H9 (cell line): ENCODE measurements at regions not wholly inside any gene's neighbourhood (a gene's known extent, or its start where the extent isn't known, plus 50 kb on each side); places are given as distances from the start of the nearest gene placed in this dataset.

Experiments
- DNase-seq: peaks from one replicate; pipeline ENCODE4 v3.0.0-alpha.2; 2017
- H2AFZ ChIP-seq: one replicate; pipeline ENCODE4 v1.6.1; 2013; ENCODE audit warnings: mild to moderate bottlenecking, low read length, control low read depth, moderate library complexity
- H2AK5ac ChIP-seq: 2 replicates; pipeline ENCODE4 v1.6.1; 2013; ENCODE audit warnings: low read length, control low read depth, mixed read lengths; ENCODE audit not compliant: insufficient read length
- H2BK120ac ChIP-seq: one replicate; pipeline ENCODE4 v1.6.1; 2013; ENCODE audit warnings: low read depth, mild to moderate bottlenecking, low read length, control low read depth, inconsistent platforms; ENCODE audit not compliant: poor library complexity, severe bottlenecking
- H2BK12ac ChIP-seq: 2 replicates; pipeline ENCODE4 v1.6.1; 2013; ENCODE audit warnings: low read length, control low read depth, mixed read lengths, low read depth; ENCODE audit not compliant: insufficient read length
- H2BK15ac ChIP-seq: 2 replicates; pipeline ENCODE4 v1.6.1; 2013; ENCODE audit warnings: low read depth, low read length, control low read depth
- H2BK20ac ChIP-seq: one replicate; pipeline ENCODE4 v1.6.1; 2013; ENCODE audit warnings: low read depth, mild to moderate bottlenecking, low read length, control low read depth, inconsistent platforms; ENCODE audit not compliant: poor library complexity, severe bottlenecking
- H2BK5ac ChIP-seq: 2 replicates; pipeline ENCODE4 v1.6.1; 2013; ENCODE audit warnings: low read length, control low read depth, mixed read lengths; ENCODE audit not compliant: insufficient read length
- H3K14ac ChIP-seq: 2 replicates; pipeline ENCODE4 v1.6.1; 2013; ENCODE audit warnings: low read length, control low read depth; ENCODE audit not compliant: insufficient read depth
- H3K18ac ChIP-seq: 2 replicates; pipeline ENCODE4 v1.6.1; 2013; ENCODE audit warnings: low read depth, mild to moderate bottlenecking, mixed read lengths, low read length, control low read depth; ENCODE audit not compliant: insufficient read length
- H3K23ac ChIP-seq: 2 replicates; pipeline ENCODE4 v1.6.1; 2013; ENCODE audit warnings: low read length, control low read depth, mixed read lengths, low read depth; ENCODE audit not compliant: insufficient read length
- H3K23me2 ChIP-seq: 2 replicates; pipeline ENCODE4 v1.6.1; 2013; ENCODE audit warnings: low read depth, mild to moderate bottlenecking, mixed read lengths, low read length, control low read depth; ENCODE audit not compliant: insufficient read length, poor library complexity, severe bottlenecking
- H3K27ac ChIP-seq: 2 replicates; pipeline ENCODE4 v1.5.1; 2013; ENCODE audit warnings: low read length, control low read depth, mixed read lengths, low read depth; ENCODE audit not compliant: insufficient read length
- H3K27me3 ChIP-seq: 2 replicates; pipeline ENCODE4 v1.6.1; 2013; ENCODE audit warnings: low read length, control low read depth, inconsistent platforms; ENCODE audit not compliant: insufficient read depth
- H3K4ac ChIP-seq: 2 replicates; pipeline ENCODE4 v1.6.1; 2013; ENCODE audit warnings: low read depth, mild to moderate bottlenecking, control low read depth, inconsistent platforms, low read length, moderate library complexity
- H3K4me1 ChIP-seq: 2 replicates; pipeline ENCODE4 v1.6.1; 2013; ENCODE audit warnings: low read length, control low read depth, inconsistent platforms; ENCODE audit not compliant: insufficient read depth
- H3K4me2 ChIP-seq: 2 replicates; pipeline ENCODE4 v1.6.1; 2013; ENCODE audit warnings: low read length, control low read depth, mixed read lengths; ENCODE audit not compliant: insufficient read length, insufficient read depth
- H3K56ac ChIP-seq: 2 replicates; pipeline ENCODE4 v1.6.1; 2013; ENCODE audit warnings: low read depth, mild to moderate bottlenecking, mixed read lengths, low read length, control low read depth; ENCODE audit not compliant: insufficient read length
- H3K79me1 ChIP-seq: 2 replicates; pipeline ENCODE4 v1.6.1; 2013; ENCODE audit warnings: low read depth, mild to moderate bottlenecking, moderate library complexity, low read length, control low read depth, inconsistent platforms; ENCODE audit not compliant: insufficient read depth, poor library complexity, severe bottlenecking
- H3K79me2 ChIP-seq: 2 replicates; pipeline ENCODE4 v1.6.1; 2013; ENCODE audit warnings: low read length, control low read depth, inconsistent platforms; ENCODE audit not compliant: insufficient read depth
- H3K9ac ChIP-seq: 2 replicates; pipeline ENCODE4 v1.6.1; 2013; ENCODE audit warnings: low read length, control low read depth, mixed read lengths; ENCODE audit not compliant: insufficient read length; ENCODE audit errors: extremely low read depth
- H3K9me3 ChIP-seq: one replicate; pipeline ENCODE4 v1.6.1; 2013; ENCODE audit warnings: low read depth, low read length, inconsistent platforms; ENCODE audit not compliant: control insufficient read depth
- H3T11ph ChIP-seq: one replicate; pipeline ENCODE4 v1.6.1; 2013; ENCODE audit warnings: mild to moderate bottlenecking, low read length, control low read depth, inconsistent platforms
- H4K20me1 ChIP-seq: one replicate; pipeline ENCODE4 v1.6.1; 2013; ENCODE audit not compliant: control insufficient read depth, insufficient read length, insufficient read depth
- H4K5ac ChIP-seq: 2 replicates; pipeline ENCODE4 v1.6.1; 2013; ENCODE audit warnings: low read depth, mild to moderate bottlenecking, mixed read lengths, low read length, control low read depth; ENCODE audit not compliant: insufficient read length
- H4K8ac ChIP-seq: replicated peaks from 2 replicates; pipeline ENCODE4 v1.6.1; 2013; ENCODE audit warnings: low read length, control low read depth, mixed read lengths, low read depth; ENCODE audit not compliant: insufficient read length
- H4K91ac ChIP-seq: 2 replicates; pipeline ENCODE4 v1.6.1; 2013; ENCODE audit warnings: low read depth, mild to moderate bottlenecking, moderate library complexity, mixed read lengths, low read length, control low read depth; ENCODE audit not compliant: insufficient read length
- H3K27ac Mint-ChIP-seq, 3 experiments: 2 replicates in 2 of 3; 3 replicates in 1 of 3; pipeline ENCODE4 v1.8.0; 2020 to 2021; ENCODE audit warnings: mixed read lengths in 3 of 3, mild to moderate bottlenecking in 1 of 3, moderate library complexity in 1 of 3
- H3K27me3 Mint-ChIP-seq: 2 replicates; pipeline ENCODE4 v1.8.0; 2021; ENCODE audit warnings: low read depth, mild to moderate bottlenecking, moderate library complexity, mixed read lengths
- H3K36me3 Mint-ChIP-seq, 3 experiments: 2 replicates in 2 of 3; 3 replicates in 1 of 3; pipeline ENCODE4 v1.8.0; 2020 to 2021; ENCODE audit warnings: low read depth in 3 of 3, mixed read lengths in 3 of 3; ENCODE audit not compliant: insufficient read depth in 1 of 3
- H3K4me1 Mint-ChIP-seq, 2 experiments: 2 replicates each; pipeline ENCODE4 v1.8.0; 2020; ENCODE audit warnings: mixed read lengths in 2 of 2
- H3K4me3 Mint-ChIP-seq, 2 experiments: 2 replicates in 1 of 2; 3 replicates in 1 of 2; pipeline ENCODE4 v1.8.0; 2020 to 2021; ENCODE audit warnings: mild to moderate bottlenecking in 2 of 2, mixed read lengths in 2 of 2, moderate library complexity in 1 of 2
- H3K9me3 Mint-ChIP-seq, 2 experiments: 2 replicates in 1 of 2; 3 replicates in 1 of 2; pipeline ENCODE4 v1.8.0; 2020; ENCODE audit warnings: mild to moderate bottlenecking in 2 of 2, mixed read lengths in 2 of 2, moderate library complexity in 1 of 2
- WGBS: extraction: QIAGEN DNeasy Blood & Tissue Kit; methylation state at CpG from one replicate; pipeline ENCODE4 v1.1.7; 2013; ENCODE audit warnings: missing lambda C conversion rate, low lambda C conversion rate, mixed read lengths; ENCODE audit not compliant: insufficient read length; ENCODE audit errors: extremely low coverage; 5-methylcytosine and 5-hydroxymethylcytosine counted together
- TF ChIP-seq, protein P1 (sequence below): fragments of 200-600 bp; sonication (generic); conservative IDR thresholded peaks from 3 replicates; pipeline ENCODE4 v1.8.0; 2021; ENCODE audit warnings: antibody characterized with exemption, mild to moderate bottlenecking

DNA sequence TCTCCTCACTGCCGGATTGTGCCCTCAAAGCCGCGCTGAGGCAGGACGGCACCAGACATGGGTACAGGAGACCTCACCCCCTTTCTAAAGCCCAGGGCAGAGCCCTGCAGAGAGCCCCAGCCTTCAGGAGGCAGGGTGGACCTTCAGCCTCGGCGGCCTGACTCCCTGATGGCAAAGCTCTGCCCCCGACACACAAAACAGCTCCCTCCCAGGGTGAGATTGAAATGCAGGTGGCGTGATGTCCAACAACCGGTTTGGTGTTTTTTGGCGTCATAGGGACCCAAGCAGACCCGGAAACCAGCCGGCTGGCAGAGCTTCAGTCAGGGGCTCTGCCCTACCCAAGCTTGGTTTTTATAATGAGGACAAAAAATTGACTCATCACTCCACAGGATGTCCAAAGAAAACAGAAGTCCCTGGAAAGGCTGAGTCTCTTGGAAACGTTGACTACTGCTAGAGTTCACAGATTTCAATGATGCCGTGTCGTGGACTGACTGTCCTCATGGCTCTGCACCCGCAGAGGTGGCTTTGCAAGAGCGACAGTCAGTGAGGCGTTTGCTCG, 275.2 kb upstream of the IRX1 start:
- H2BK15ac ChIP-seq: no peak overlapping the region
- H3K27ac ChIP-seq: no peak overlapping the region

More for the DNA sequence above, 275.2 kb upstream of the IRX1 start:
- H2BK20ac ChIP-seq: no peak overlapping the region
- no peaks in the 10 kb centered on the region for H3K23me2 ChIP-seq
- no peak overlapping the region for H2AK5ac ChIP-seq
- TF ChIP-seq, protein P1, sequence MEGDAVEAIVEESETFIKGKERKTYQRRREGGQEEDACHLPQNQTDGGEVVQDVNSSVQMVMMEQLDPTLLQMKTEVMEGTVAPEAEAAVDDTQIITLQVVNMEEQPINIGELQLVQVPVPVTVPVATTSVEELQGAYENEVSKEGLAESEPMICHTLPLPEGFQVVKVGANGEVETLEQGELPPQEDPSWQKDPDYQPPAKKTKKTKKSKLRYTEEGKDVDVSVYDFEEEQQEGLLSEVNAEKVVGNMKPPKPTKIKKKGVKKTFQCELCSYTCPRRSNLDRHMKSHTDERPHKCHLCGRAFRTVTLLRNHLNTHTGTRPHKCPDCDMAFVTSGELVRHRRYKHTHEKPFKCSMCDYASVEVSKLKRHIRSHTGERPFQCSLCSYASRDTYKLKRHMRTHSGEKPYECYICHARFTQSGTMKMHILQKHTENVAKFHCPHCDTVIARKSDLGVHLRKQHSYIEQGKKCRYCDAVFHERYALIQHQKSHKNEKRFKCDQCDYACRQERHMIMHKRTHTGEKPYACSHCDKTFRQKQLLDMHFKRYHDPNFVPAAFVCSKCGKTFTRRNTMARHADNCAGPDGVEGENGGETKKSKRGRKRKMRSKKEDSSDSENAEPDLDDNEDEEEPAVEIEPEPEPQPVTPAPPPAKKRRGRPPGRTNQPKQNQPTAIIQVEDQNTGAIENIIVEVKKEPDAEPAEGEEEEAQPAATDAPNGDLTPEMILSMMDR: no peak
- no peaks in the 10 kb centered on the region for H3K27me3 ChIP-seq
- no peak for DNase-seq
- H3K27me3 Mint-ChIP-seq: no peaks in the 10 kb centered on the region
- H4K5ac ChIP-seq: no peak overlapping the region
- H3K27ac Mint-ChIP-seq: no peak overlapping the region
- WGBS: no CpG with 5 or more reads among the region's 19 CpGs
- H3K79me1 ChIP-seq: no peaks in the 10 kb centered on the region
- H3K4ac ChIP-seq: no peak overlapping the region
- H3K79me2 ChIP-seq: no peaks in the 10 kb centered on the region
- no peaks in the 10 kb centered on the region for H3K9me3 ChIP-seq
- no peak overlapping the region for H3K4me3 Mint-ChIP-seq
- H2BK5ac ChIP-seq: no peak overlapping the region
- no peak overlapping the region for H2BK12ac ChIP-seq
- H3K56ac ChIP-seq: no peak overlapping the region
- H3K9ac ChIP-seq: no peak overlapping the region
- no peaks in the 10 kb centered on the region for H3K4me1 ChIP-seq
- H4K20me1 ChIP-seq: no peaks in the 10 kb centered on the region
- no peak overlapping the region for H4K8ac ChIP-seq
- H3K14ac ChIP-seq: no peak overlapping the region
- no peaks in the 10 kb centered on the region for H3K36me3 Mint-ChIP-seq
- H3K23ac ChIP-seq: no peak overlapping the region
- H3K18ac ChIP-seq: no peak overlapping the region
- no peak overlapping the region for H3T11ph ChIP-seq
- H4K91ac ChIP-seq: no peak overlapping the region
- no peaks in the 10 kb centered on the region; a peak in 1 of 4 replicates for H3K4me1 Mint-ChIP-seq
- H2AFZ ChIP-seq: no peak overlapping the region
- H3K4me2 ChIP-seq: no peak overlapping the region
- H3K9me3 Mint-ChIP-seq: no peaks in the 10 kb centered on the region
- H2BK120ac ChIP-seq: no peak overlapping the region
